Liver (tissue), 8 donors: ENCODE measurements at regions not wholly inside any gene's neighbourhood (a gene's known extent, or its start where the extent isn't known, plus 50 kb on each side); places are given as distances from the start of the nearest gene placed in this dataset.

ENCODE experiments used
- DNase-seq: peaks from one replicate; pipeline ENCODE4 v3.0.0-alpha.2; 2017; ENCODE audit warnings: low spot score
- H3K27ac ChIP-seq, 2 donors: one replicate each; pipeline ENCODE4 v1.7.0; 2013; ENCODE audit warnings: inconsistent platforms in 2 of 2, low read length in 2 of 2, control low read depth in 1 of 2, low read depth in 1 of 2, mild to moderate bottlenecking in 1 of 2
- H3K27me3 ChIP-seq, 4 donors: one replicate each; pipeline versions ENCODE4 v1.6.1 to v1.7.0; 2013; ENCODE audit warnings: low read length in 3 of 4, inconsistent platforms in 1 of 4, mild to moderate bottlenecking in 1 of 4, moderate library complexity in 1 of 4; ENCODE audit not compliant: control insufficient read depth in 4 of 4, insufficient read depth in 4 of 4
- H3K36me3 ChIP-seq, 4 donors: one replicate each; pipeline versions ENCODE4 v1.6.1 to v1.7.0; 2013; ENCODE audit warnings: low read length in 3 of 4, mild to moderate bottlenecking in 3 of 4, low read depth in 1 of 4, moderate library complexity in 1 of 4; ENCODE audit not compliant: control insufficient read depth in 4 of 4, insufficient read depth in 3 of 4
- H3K4me1 ChIP-seq, 4 donors: one replicate each; pipeline versions ENCODE4 v1.6.1 to v1.7.0; 2013; ENCODE audit warnings: low read length in 3 of 4, mild to moderate bottlenecking in 3 of 4, moderate library complexity in 1 of 4; ENCODE audit not compliant: control insufficient read depth in 4 of 4, insufficient read depth in 4 of 4
- H3K4me3 ChIP-seq, 3 donors: one replicate each; pipeline versions ENCODE4 v1.6.1 to v1.7.0; 2013; ENCODE audit warnings: low read length in 3 of 3, control low read depth in 1 of 3, low read depth in 1 of 3, mild to moderate bottlenecking in 1 of 3
- H3K9ac ChIP-seq, 2 donors: one replicate each; pipeline ENCODE4 v1.7.0; 2013; ENCODE audit warnings: low read length in 2 of 2, mild to moderate bottlenecking in 2 of 2, moderate library complexity in 2 of 2, control low read depth in 1 of 2, low read depth in 1 of 2
- H3K9me3 ChIP-seq, 4 donors: one replicate each; pipeline versions ENCODE4 v1.6.1 to v1.7.0; 2013; ENCODE audit warnings: low read length in 3 of 4; ENCODE audit not compliant: control insufficient read depth in 4 of 4
- CTCF ChIP-seq: fragments of 150-350 bp; IDR thresholded peaks from 2 replicates; pipeline ENCODE4 v1.5.1; 2017; ENCODE audit warnings: improper control_type of control experiment, low read depth, low read length; ENCODE audit not compliant: missing input control
- EGR1 ChIP-seq, 2 donors: IDR thresholded peaks; 2 replicates each; pipeline ENCODE4 v1.6.1; 2016 to 2018; ENCODE audit warnings: antibody characterized with exemption in 2 of 2, low read depth in 2 of 2
- FOXA1 ChIP-seq: IDR thresholded peaks from 2 replicates; pipeline ENCODE4 v1.6.1; 2016; ENCODE audit warnings: antibody characterized with exemption
- HNF4A ChIP-seq, 2 donors: conservative IDR thresholded peaks; 2 replicates each; pipeline ENCODE4 v1.6.1; 2016; ENCODE audit warnings: antibody characterized with exemption in 2 of 2, mild to moderate bottlenecking in 2 of 2
- NR2F2 ChIP-seq: IDR thresholded peaks from 2 replicates; pipeline ENCODE4 v1.6.1; 2016; ENCODE audit warnings: antibody characterized with exemption
- RAD21 ChIP-seq, 2 donors: IDR thresholded peaks; 2 replicates each; pipeline ENCODE4 v1.6.1; 2016; ENCODE audit warnings: antibody characterized with exemption in 2 of 2, mild to moderate bottlenecking in 2 of 2
- RXRA ChIP-seq, 2 donors: IDR thresholded peaks; 2 replicates each; pipeline ENCODE4 v1.6.1; 2017 to 2018; ENCODE audit warnings: antibody characterized with exemption in 2 of 2, mild to moderate bottlenecking in 1 of 2
- SP1 ChIP-seq: IDR thresholded peaks from 2 replicates; pipeline ENCODE4 v1.6.1; 2018; ENCODE audit warnings: antibody characterized with exemption, mild to moderate bottlenecking
- TAF1 ChIP-seq: conservative IDR thresholded peaks from 2 replicates; pipeline ENCODE4 v1.6.1; 2016; ENCODE audit warnings: antibody characterized with exemption, mild to moderate bottlenecking
- YY1 ChIP-seq: IDR thresholded peaks from 2 replicates; pipeline ENCODE4 v1.6.1; 2016; ENCODE audit warnings: antibody characterized with exemption, mild to moderate bottlenecking
- ZBTB33 ChIP-seq: IDR thresholded peaks from 2 replicates; pipeline ENCODE4 v1.6.1; 2016; ENCODE audit warnings: antibody characterized with exemption
- WGBS: extraction: QIAGEN DNeasy Blood & Tissue Kit; methylation state at CpG from one replicate; pipeline ENCODE4 v1.1.7; 2013; 5-methylcytosine and 5-hydroxymethylcytosine counted together
- TF ChIP-seq, protein P1 (sequence below): IDR thresholded peaks from 2 replicates; pipeline ENCODE4 v1.6.1; 2016; ENCODE audit warnings: antibody characterized with exemption, mild to moderate bottlenecking
- donor health status: healthy.
- donor health status: healthy.
- donor health status: healthy.
- donor health status: healthy.
- donor health status: healthy.

DNA sequence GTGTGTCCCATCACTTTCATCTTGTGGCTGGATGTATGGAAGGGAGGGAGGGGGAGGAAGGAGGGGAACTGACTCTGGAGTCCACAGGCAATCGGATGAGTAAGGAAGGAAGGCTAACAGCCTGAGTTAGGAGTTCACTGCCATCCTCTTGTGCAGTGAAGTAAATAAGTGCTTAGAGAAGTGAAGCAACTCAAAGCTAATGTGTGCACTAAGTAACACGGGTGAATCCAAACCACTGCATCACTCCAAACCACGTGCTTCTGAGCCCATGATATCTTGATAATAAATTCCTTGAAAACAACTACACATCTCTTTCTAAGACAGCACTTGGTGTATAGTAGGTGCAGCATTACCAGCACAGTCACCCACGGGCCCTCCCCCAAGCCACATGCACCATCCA, 69.6 kb upstream of the OLFM1 start:
- 48% methylated on average over 4 of the region's 4 CpGs for WGBS
- H3K4me3 ChIP-seq: no peak overlapping the region
- no peak overlapping the region for H3K27ac ChIP-seq
- H3K9ac ChIP-seq: no peak overlapping the region
- no peak for DNase-seq
- no peak for TF ChIP-seq YY1
- TF ChIP-seq CTCF: no peak
- no peak for TF ChIP-seq FOXA1
- no peak for TF ChIP-seq HNF4A (conservative IDR thresholded peaks at IDR 0.05)
- TF ChIP-seq RAD21 (IDR thresholded peaks at IDR 0.05): no peak
- TF ChIP-seq, protein P1, sequence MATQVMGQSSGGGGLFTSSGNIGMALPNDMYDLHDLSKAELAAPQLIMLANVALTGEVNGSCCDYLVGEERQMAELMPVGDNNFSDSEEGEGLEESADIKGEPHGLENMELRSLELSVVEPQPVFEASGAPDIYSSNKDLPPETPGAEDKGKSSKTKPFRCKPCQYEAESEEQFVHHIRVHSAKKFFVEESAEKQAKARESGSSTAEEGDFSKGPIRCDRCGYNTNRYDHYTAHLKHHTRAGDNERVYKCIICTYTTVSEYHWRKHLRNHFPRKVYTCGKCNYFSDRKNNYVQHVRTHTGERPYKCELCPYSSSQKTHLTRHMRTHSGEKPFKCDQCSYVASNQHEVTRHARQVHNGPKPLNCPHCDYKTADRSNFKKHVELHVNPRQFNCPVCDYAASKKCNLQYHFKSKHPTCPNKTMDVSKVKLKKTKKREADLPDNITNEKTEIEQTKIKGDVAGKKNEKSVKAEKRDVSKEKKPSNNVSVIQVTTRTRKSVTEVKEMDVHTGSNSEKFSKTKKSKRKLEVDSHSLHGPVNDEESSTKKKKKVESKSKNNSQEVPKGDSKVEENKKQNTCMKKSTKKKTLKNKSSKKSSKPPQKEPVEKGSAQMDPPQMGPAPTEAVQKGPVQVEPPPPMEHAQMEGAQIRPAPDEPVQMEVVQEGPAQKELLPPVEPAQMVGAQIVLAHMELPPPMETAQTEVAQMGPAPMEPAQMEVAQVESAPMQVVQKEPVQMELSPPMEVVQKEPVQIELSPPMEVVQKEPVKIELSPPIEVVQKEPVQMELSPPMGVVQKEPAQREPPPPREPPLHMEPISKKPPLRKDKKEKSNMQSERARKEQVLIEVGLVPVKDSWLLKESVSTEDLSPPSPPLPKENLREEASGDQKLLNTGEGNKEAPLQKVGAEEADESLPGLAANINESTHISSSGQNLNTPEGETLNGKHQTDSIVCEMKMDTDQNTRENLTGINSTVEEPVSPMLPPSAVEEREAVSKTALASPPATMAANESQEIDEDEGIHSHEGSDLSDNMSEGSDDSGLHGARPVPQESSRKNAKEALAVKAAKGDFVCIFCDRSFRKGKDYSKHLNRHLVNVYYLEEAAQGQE: no peak
- TF ChIP-seq ZBTB33: no peak
- no peak for TF ChIP-seq SP1
- TF ChIP-seq EGR1 (IDR thresholded peaks at IDR 0.05; ENCODE audit: low read depth in 2 of 2): no peak
- TF ChIP-seq RXRA (IDR thresholded peaks at IDR 0.05): no peak
- TF ChIP-seq TAF1: no peak
- no peaks in the 10 kb centered on the region for H3K4me1 ChIP-seq
- H3K27me3 ChIP-seq: no peaks in the 10 kb centered on the region
- H3K9me3 ChIP-seq: no peaks in the 10 kb centered on the region
- H3K36me3 ChIP-seq: no peaks in the 10 kb centered on the region

DNA sequence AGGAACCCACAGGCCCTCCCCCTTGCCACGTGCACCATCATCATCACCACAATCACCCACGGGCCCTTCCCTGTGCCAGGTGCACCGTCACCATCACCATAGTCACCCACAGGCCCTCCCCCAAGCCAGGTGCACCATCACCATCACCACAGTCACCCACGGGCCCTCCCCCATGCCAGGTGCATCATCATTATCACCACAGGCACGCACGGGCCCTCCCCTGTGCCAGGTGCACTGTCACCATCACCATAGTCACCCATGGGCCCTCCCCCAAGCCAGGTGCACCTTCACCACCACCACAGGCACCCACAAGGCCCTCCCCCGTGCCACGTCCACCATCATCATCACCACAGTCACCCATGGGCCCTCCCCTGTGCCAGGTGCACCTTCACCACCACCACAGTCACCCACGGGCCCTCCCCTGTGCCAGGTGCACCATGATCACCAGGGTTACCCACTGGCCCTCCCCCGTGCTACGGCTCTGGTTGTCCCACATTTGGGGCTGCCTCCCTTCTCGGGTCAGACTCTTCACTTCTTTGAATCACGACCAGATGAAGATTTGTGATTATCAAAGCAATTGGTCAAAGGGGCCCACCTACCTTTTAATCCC, 69.1 kb upstream of the OLFM1 start:
- 73% methylated on average over 13 of the region's 13 CpGs for WGBS
- Histone ChIP-seq H3K9ac (no peak overlapping the region), H3K27ac (no peak overlapping the region), H3K27me3 (no peaks in the 10 kb centered on the region), H3K4me3 (no peak overlapping the region), H3K4me1 (no peaks in the 10 kb centered on the region), H3K9me3 (no peaks in the 10 kb centered on the region), H3K36me3 (no peaks in the 10 kb centered on the region)
- no peak for DNase-seq
- TF ChIP-seq NR2F2: no peak
